Left forelimb (tissue), 1 donor: ENCODE measurements at regions not wholly inside any gene's neighbourhood (a gene's known extent, or its start where the extent isn't known, plus 50 kb on each side); places are given as distances from the start of the nearest gene placed in this dataset.

Source experiments
- DNase-seq: peaks from one replicate; pipeline ENCODE4 v3.0.0-alpha.2; 2018; ENCODE audit warnings: low spot score

DNA sequence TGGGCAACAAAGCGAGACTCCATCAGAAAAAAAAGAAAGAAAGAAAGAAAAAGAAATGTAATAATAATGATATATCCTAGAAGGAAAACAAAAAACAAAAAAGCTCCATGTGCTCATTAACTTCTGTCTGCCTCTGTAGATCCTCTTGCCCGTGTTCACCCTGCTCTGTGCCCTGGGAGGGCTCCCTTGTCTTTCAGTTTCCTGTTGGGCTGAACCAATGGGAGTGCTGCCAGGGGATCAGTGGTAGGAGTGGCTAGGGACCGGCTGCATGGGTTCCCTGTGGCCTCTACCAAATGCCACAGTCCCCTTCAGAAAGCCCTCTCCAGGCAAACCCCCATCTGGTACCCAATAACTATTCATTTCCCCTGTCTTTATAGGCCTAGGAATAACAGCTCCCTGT is 51.8 kb upstream of the PARD3 start:
- DNase-seq = no peak
